ENCODE measurements at regions not wholly inside any gene's neighbourhood (a gene's known extent, or its start where the extent isn't known, plus 50 kb on each side); places are given as distances from the start of the nearest gene placed in this dataset.

DNA sequence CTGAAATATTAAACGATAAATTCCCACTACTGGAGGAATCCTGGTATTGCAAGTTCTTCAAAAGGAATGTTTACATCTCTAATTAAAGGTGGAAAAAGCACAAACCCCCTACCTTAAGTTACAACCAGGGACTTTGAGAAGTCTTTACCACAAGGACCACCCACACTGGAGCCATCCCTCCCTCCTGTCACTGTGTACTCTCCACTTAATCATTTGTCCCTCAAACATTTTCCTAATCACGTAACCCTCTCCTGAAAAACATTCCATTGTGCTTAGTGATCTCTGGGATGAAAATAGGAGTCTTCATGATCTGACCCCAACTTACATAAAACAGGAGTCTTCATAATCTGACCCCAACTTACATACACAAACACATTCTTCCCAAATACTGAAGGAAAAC, 85.7 kb downstream of the SUCLG1 start:
- H2AFZ ChIP-seq (ENCODE audit: low read length, unreplicated experiment) = no peak overlapping the region
- H3K27me3 ChIP-seq (ENCODE audit: insufficient read depth, low read length) = no peaks in the 10 kb centered on the region
- H3K27ac ChIP-seq (ENCODE audit: low read depth, low read length) = no peak overlapping the region
- H3K79me2 ChIP-seq (ENCODE audit: control insufficient read depth, insufficient read depth, low read length, unreplicated experiment) = no peaks in the 10 kb centered on the region
- H3K4me3 ChIP-seq (ENCODE audit: low read depth, low read length) = no peak overlapping the region
- H3K4me1 ChIP-seq (ENCODE audit: control insufficient read depth, insufficient read depth, low read length, unreplicated experiment) = no peaks in the 10 kb centered on the region
- H3K36me3 ChIP-seq (ENCODE audit: insufficient read depth, low read length) = no peaks in the 10 kb centered on the region

GRCh38 chr2:84362541-84362940, 96.5 kb downstream of the SUCLG1 start:
- no peak overlapping the region for H3K27ac ChIP-seq (ENCODE audit: low read depth, low read length)
- H3K4me3 ChIP-seq (ENCODE audit: low read depth, low read length) = no peak overlapping the region
- H2AFZ ChIP-seq (ENCODE audit: low read length, unreplicated experiment) = no peak overlapping the region
- H3K4me1 ChIP-seq (ENCODE audit: control insufficient read depth, insufficient read depth, low read length, unreplicated experiment) = no peaks in the 10 kb centered on the region
- H3K27me3 ChIP-seq (ENCODE audit: insufficient read depth, low read length) = no peaks in the 10 kb centered on the region
- H3K36me3 ChIP-seq (ENCODE audit: insufficient read depth, low read length) = no peaks in the 10 kb centered on the region
- H3K79me2 ChIP-seq (ENCODE audit: control insufficient read depth, insufficient read depth, low read length, unreplicated experiment) = no peaks in the 10 kb centered on the region

DNA sequence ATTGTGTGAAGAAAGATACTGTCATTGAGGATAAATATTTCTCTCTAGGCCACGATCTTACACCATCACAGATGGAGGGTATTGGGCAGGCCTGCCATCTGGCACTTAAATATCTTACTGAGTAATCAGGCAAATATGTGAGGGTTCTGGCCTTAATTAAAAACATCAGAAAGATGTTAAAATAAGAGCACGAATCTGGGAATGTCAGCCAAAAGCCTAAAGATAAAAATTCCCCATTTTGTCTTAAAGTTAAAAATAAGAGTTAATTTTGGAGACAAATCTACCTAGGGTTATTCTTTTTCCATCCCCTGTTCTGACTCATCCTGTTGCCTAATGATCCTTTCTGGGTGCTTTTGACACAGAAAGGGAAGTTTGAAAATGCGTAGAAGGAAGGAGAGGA, 121.0 kb downstream of the SUCLG1 start:
- H3K79me2 ChIP-seq (ENCODE audit: control insufficient read depth, insufficient read depth, low read length, unreplicated experiment) = no peaks in the 10 kb centered on the region
- no peak overlapping the region for H3K4me3 ChIP-seq (ENCODE audit: low read depth, low read length)
- H2AFZ ChIP-seq (ENCODE audit: low read length, unreplicated experiment) = no peak overlapping the region
- no peaks in the 10 kb centered on the region for H3K27me3 ChIP-seq (ENCODE audit: insufficient read depth, low read length)
- no peaks in the 10 kb centered on the region for H3K36me3 ChIP-seq (ENCODE audit: insufficient read depth, low read length)
- no peaks in the 10 kb centered on the region for H3K4me1 ChIP-seq (ENCODE audit: control insufficient read depth, insufficient read depth, low read length, unreplicated experiment)
- H3K27ac ChIP-seq (ENCODE audit: low read depth, low read length) = no peak overlapping the region

DNA sequence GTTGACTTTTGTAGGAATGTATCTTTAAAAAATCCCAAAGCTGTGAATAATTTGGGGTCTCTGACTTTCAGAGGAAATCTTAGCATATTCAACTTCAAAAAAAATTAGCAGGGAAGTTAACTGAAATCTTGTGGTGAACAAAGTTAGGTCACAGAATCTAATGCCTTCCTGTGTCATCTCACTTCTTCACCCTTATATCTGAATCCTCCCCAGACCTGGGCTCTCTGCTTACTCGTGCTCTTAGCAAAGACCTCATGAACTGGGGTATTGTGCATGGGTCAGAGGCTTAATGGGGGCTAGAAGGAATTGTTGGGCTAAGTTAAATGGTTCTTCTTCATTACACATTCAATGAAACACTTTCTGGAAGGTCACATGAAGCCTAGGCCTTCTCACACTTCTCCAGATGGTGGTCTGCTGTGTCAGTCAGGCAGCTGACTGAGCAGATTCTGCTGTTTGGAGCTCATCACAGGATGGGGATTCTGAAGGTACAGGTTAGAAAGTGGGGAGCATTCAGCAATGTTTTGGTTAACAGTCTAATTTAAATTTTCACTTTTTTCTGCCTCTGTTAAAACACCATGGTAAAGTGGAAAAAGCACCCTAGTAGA, 131.3 kb downstream of the SUCLG1 start:
- H3K27ac ChIP-seq (ENCODE audit: low read depth, low read length) = no peak overlapping the region
- no peak overlapping the region for H3K4me3 ChIP-seq (ENCODE audit: low read depth, low read length)
- H3K36me3 ChIP-seq (ENCODE audit: insufficient read depth, low read length) = no peaks in the 10 kb centered on the region
- H3K4me1 ChIP-seq (ENCODE audit: control insufficient read depth, insufficient read depth, low read length, unreplicated experiment) = no peaks in the 10 kb centered on the region
- peaks cover 15% of the 10 kb centered on the region; the same call in 1 of the 2 replicates for H3K27me3 ChIP-seq (ENCODE audit: insufficient read depth, low read length)
- H3K79me2 ChIP-seq (ENCODE audit: control insufficient read depth, insufficient read depth, low read length, unreplicated experiment) = no peaks in the 10 kb centered on the region
- H2AFZ ChIP-seq (ENCODE audit: low read length, unreplicated experiment) = no peak overlapping the region

GRCh38 chr2:84326831-84327432, 132.1 kb downstream of the SUCLG1 start:
- H3K27me3 ChIP-seq (ENCODE audit: insufficient read depth, low read length) = peaks cover 23% of the 10 kb centered on the region; the same call in 1 of the 2 replicates
- H3K4me3 ChIP-seq (ENCODE audit: low read depth, low read length) = no peak overlapping the region
- H3K27ac ChIP-seq (ENCODE audit: low read depth, low read length) = no peak overlapping the region
- H3K79me2 ChIP-seq (ENCODE audit: control insufficient read depth, insufficient read depth, low read length, unreplicated experiment) = no peaks in the 10 kb centered on the region
- H3K4me1 ChIP-seq (ENCODE audit: control insufficient read depth, insufficient read depth, low read length, unreplicated experiment) = no peaks in the 10 kb centered on the region
- no peaks in the 10 kb centered on the region for H3K36me3 ChIP-seq (ENCODE audit: insufficient read depth, low read length)
- H2AFZ ChIP-seq (ENCODE audit: low read length, unreplicated experiment) = no peak overlapping the region

GRCh38 chr2:84323890-84324289, 135.2 kb downstream of the SUCLG1 start:
- Histone ChIP-seq H3K4me1 (ENCODE audit: control insufficient read depth, insufficient read depth, low read length, unreplicated experiment) (no peaks in the 10 kb centered on the region), H3K36me3 (ENCODE audit: insufficient read depth, low read length) (no peaks in the 10 kb centered on the region), H2AFZ (ENCODE audit: low read length, unreplicated experiment) (no peak overlapping the region), H3K4me3 (ENCODE audit: low read depth, low read length) (no peak overlapping the region), H3K79me2 (ENCODE audit: control insufficient read depth, insufficient read depth, low read length, unreplicated experiment) (no peaks in the 10 kb centered on the region), H3K27ac (ENCODE audit: low read depth, low read length) (no peak overlapping the region), H3K27me3 (ENCODE audit: insufficient read depth, low read length) (peaks cover 46% of the 10 kb centered on the region)

DNA sequence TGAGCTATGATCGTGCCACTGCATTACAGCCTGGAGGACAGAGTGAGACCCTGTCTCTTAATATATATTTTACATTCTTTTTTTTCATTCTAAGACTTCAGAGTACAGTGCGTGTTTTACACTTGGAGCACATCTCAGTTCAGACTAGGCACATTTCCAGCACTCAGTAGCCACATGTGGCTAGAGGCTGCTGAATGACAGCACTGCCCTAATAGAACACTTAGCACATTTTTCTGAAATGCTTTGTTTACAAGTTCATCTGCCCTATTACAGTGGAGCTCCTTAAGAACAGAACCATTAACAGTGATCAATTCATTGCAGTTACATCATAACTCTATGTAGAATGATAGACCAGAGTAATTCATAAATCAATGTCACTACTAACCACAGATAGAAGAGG, 138.1 kb downstream of the SUCLG1 start:
- H3K79me2 ChIP-seq (ENCODE audit: control insufficient read depth, insufficient read depth, low read length, unreplicated experiment) = no peaks in the 10 kb centered on the region

DNA sequence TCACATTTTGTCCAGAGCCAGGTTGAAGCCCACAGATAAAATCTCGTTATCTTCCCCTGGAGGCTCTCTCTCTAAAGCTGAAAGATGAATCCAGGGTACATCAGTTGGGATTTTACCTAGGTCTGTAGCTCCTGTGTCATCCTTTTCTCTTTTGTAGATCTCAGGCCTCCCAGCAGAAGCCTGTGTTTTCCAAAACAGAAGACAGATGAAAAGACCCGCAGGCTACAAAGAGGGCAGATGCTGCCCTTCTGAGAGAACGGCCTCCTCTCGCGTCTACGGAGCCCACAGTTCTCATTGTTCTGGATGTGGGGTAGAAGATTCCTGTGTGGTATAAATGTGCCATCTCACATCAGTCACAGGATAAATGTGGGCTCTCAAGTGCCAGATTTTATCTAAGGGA, 139.5 kb downstream of the SUCLG1 start:
- Histone ChIP-seq H2AFZ (ENCODE audit: low read length, unreplicated experiment) (no peak overlapping the region), H3K4me1 (ENCODE audit: control insufficient read depth, insufficient read depth, low read length, unreplicated experiment) (no peaks in the 10 kb centered on the region), H3K79me2 (ENCODE audit: control insufficient read depth, insufficient read depth, low read length, unreplicated experiment) (no peaks in the 10 kb centered on the region), H3K27ac (ENCODE audit: low read depth, low read length) (no peak overlapping the region), H3K4me3 (ENCODE audit: low read depth, low read length) (no peak overlapping the region), H3K36me3 (ENCODE audit: insufficient read depth, low read length) (no peaks in the 10 kb centered on the region), H3K27me3 (ENCODE audit: insufficient read depth, low read length) (peaks cover 48% of the 10 kb centered on the region)

More for the DNA sequence above, 138.1 kb downstream of the SUCLG1 start:
- H3K36me3 ChIP-seq (ENCODE audit: insufficient read depth, low read length) = no peaks in the 10 kb centered on the region
- H3K4me3 ChIP-seq (ENCODE audit: low read depth, low read length) = no peak overlapping the region
- H2AFZ ChIP-seq (ENCODE audit: low read length, unreplicated experiment) = no peak overlapping the region
- H3K4me1 ChIP-seq (ENCODE audit: control insufficient read depth, insufficient read depth, low read length, unreplicated experiment) = no peaks in the 10 kb centered on the region
- no peak overlapping the region for H3K27ac ChIP-seq (ENCODE audit: low read depth, low read length)
- H3K27me3 ChIP-seq (ENCODE audit: insufficient read depth, low read length) = peaks cover 51% of the 10 kb centered on the region

- Histone ChIP-seq H3K27me3 (ENCODE audit: insufficient read depth, low read length) (peaks cover 44% of the 10 kb centered on the region), H3K36me3 (ENCODE audit: insufficient read depth, low read length) (no peaks in the 10 kb centered on the region), H3K27ac (ENCODE audit: low read depth, low read length) (no peak overlapping the region), H3K4me3 (ENCODE audit: low read depth, low read length) (no peak overlapping the region), H2AFZ (ENCODE audit: low read length, unreplicated experiment) (no peak overlapping the region), H3K79me2 (ENCODE audit: control insufficient read depth, insufficient read depth, low read length, unreplicated experiment) (no peaks in the 10 kb centered on the region), H3K4me1 (ENCODE audit: control insufficient read depth, insufficient read depth, low read length, unreplicated experiment) (no peaks in the 10 kb centered on the region)
Observed at GRCh38 chr2:84317135-84317534, 141.9 kb downstream of the SUCLG1 start.

- Histone ChIP-seq H3K79me2 (ENCODE audit: control insufficient read depth, insufficient read depth, low read length, unreplicated experiment) (no peaks in the 10 kb centered on the region), H3K4me1 (ENCODE audit: control insufficient read depth, insufficient read depth, low read length, unreplicated experiment) (no peaks in the 10 kb centered on the region), H3K36me3 (ENCODE audit: insufficient read depth, low read length) (no peaks in the 10 kb centered on the region), H3K4me3 (ENCODE audit: low read depth, low read length) (no peak overlapping the region), H3K27me3 (ENCODE audit: insufficient read depth, low read length) (peaks cover 43% of the 10 kb centered on the region), H3K27ac (ENCODE audit: low read depth, low read length) (no peak overlapping the region), H2AFZ (ENCODE audit: low read length, unreplicated experiment) (no peak overlapping the region)
Observed at GRCh38 chr2:84314901-84315330, 144.2 kb downstream of the SUCLG1 start.

GRCh38 chr2:84314250-84314649, 144.8 kb downstream of the SUCLG1 start:
- Histone ChIP-seq H3K36me3 (ENCODE audit: insufficient read depth, low read length) (no peaks in the 10 kb centered on the region), H2AFZ (ENCODE audit: low read length, unreplicated experiment) (no peak overlapping the region), H3K79me2 (ENCODE audit: control insufficient read depth, insufficient read depth, low read length, unreplicated experiment) (no peaks in the 10 kb centered on the region), H3K4me3 (ENCODE audit: low read depth, low read length) (no peak overlapping the region), H3K27me3 (ENCODE audit: insufficient read depth, low read length) (peaks cover 44% of the 10 kb centered on the region), H3K4me1 (ENCODE audit: control insufficient read depth, insufficient read depth, low read length, unreplicated experiment) (no peaks in the 10 kb centered on the region), H3K27ac (ENCODE audit: low read depth, low read length) (no peak overlapping the region)
